Panc1 (cell line): ENCODE measurements at regions not wholly inside any gene's neighbourhood (a gene's known extent, or its start where the extent isn't known, plus 50 kb on each side); places are given as distances from the start of the nearest gene placed in this dataset.

Experiments used
- ATAC-seq: fragments of 200-7000 bp; cut with Tn5 transposase; 2 replicates; pipeline ENCODE4 v1.9.1; 2020; ENCODE audit warnings: mild to moderate bottlenecking, moderate library complexity
- BruUV-seq: library from RNA; stranded (reverse); fragments of 400-500 nt; replicated peaks from 2 replicates; lab custom pipeline; 2021; lab: Mats Ljungman, UMichigan
- CTCF ChIA-PET: fragments of 300-600 bp; sonication (Branson Sonifier 250); formaldehyde crosslinking; loops from one replicate; lab custom pipeline; 2022; ENCODE audit warnings: antibody characterized with exemption; lab: Charles Lee
- POLR2A ChIA-PET: fragments of 300-600 bp; sonication (Branson Sonifier 250); formaldehyde crosslinking; loops from one replicate; lab custom pipeline; 2022; ENCODE audit warnings: antibody characterized with exemption; lab: Charles Lee
- DNase-seq: peaks from one replicate; pipeline ENCODE4 v3.0.0-alpha.2; 2010; ENCODE audit warnings: low read depth, low spot score
- H3K27ac ChIP-seq: 2 replicates; pipeline ENCODE4 v1.5.1; 2011; ENCODE audit warnings: mild to moderate bottlenecking, low read length, inconsistent platforms
- H3K27me3 ChIP-seq: fragments of 200-500 bp; sonication (Bioruptor generic); 2 replicates; pipeline ENCODE4 v1.6.0; 2014; ENCODE audit warnings: low read length, inconsistent platforms; ENCODE audit not compliant: control insufficient read depth, insufficient read depth
- H3K36me3 ChIP-seq: fragments of 200-500 bp; sonication (Bioruptor generic); 2 replicates; pipeline ENCODE4 v1.5.1; 2014; ENCODE audit warnings: inconsistent platforms, mild to moderate bottlenecking, low read length, moderate library complexity; ENCODE audit not compliant: control insufficient read depth, insufficient read depth
- H3K4me1 ChIP-seq: 2 replicates; pipeline ENCODE4 v1.5.1; 2011; ENCODE audit warnings: inconsistent platforms, mild to moderate bottlenecking, low read length, moderate library complexity; ENCODE audit not compliant: control insufficient read depth, insufficient read depth
- H3K4me3 ChIP-seq, 2 experiments: 2 replicates each; pipeline ENCODE4 v1.5.1; 2011 to 2012; ENCODE audit warnings: low read depth in 2 of 2, low read length in 2 of 2, mild to moderate bottlenecking in 2 of 2, inconsistent platforms in 1 of 2, moderate library complexity in 1 of 2
- H3K9me3 ChIP-seq: fragments of 200-500 bp; sonication (Bioruptor generic); 2 replicates; pipeline ENCODE4 v1.5.1; 2014; ENCODE audit warnings: low read depth, mild to moderate bottlenecking, inconsistent platforms, low read length, moderate library complexity; ENCODE audit not compliant: control insufficient read depth, insufficient read depth
- CTCF ChIP-seq: fragments of 450-650 bp; IDR thresholded peaks from 2 replicates; pipeline ENCODE4 v1.5.1; 2017; ENCODE audit warnings: mild to moderate bottlenecking
- POLR2AphosphoS5 ChIP-seq: IDR thresholded peaks from 2 replicates; pipeline ENCODE4 v1.6.1; 2012; ENCODE audit warnings: mild to moderate bottlenecking, low read depth, low read length, moderate library complexity
- REST ChIP-seq, 2 experiments: IDR thresholded peaks; 2 replicates each; pipeline ENCODE4 v1.6.1; 2011 to 2012; ENCODE audit warnings: low read depth in 2 of 2, control low read depth in 1 of 2, low read length in 1 of 2, mild to moderate bottlenecking in 1 of 2, moderate library complexity in 1 of 2; ENCODE audit not compliant: insufficient read depth in 1 of 2
- SIN3A ChIP-seq: IDR thresholded peaks from 2 replicates; pipeline ENCODE4 v1.6.1; 2012; ENCODE audit warnings: low read depth, mild to moderate bottlenecking, low read length, moderate library complexity, borderline replicate concordance; ENCODE audit not compliant: insufficient read depth
- TCF7L2 ChIP-seq: IDR thresholded peaks from 2 replicates; pipeline ENCODE4 v1.6.1; 2011; ENCODE audit warnings: mild to moderate bottlenecking, low read depth, low read length, inconsistent platforms
- in situ Hi-C: cut with HindIII; loops from 2 replicates; pipeline ENCODE4 v1.10.0; 2016; ENCODE audit warnings: low sequenced_read_pairs, low pct_unique_long_range_greater_than_20kb
- intact Hi-C: fragments of 100-400 bp; cut with micrococcal nuclease; formaldehyde crosslinking; loops from one replicate; pipeline ENCODE4 v1.10.0; 2022; ENCODE audit not compliant: unreplicated experiment

GRCh38 chr10:129244298-129244697, 222.7 kb upstream of the MGMT start:
- TF ChIP-seq SIN3A (no peak), CTCF (no peak), REST (IDR thresholded peaks at IDR 0.05; ENCODE audit: insufficient read depth in 1 of 2, low read depth in 2 of 2, low read length in 1 of 2) (no peak), POLR2AphosphoS5 (no peak), TCF7L2 (no peak)
- CTCF ChIA-PET = no interaction called here
- in situ Hi-C loops (no loop called here), intact Hi-C loops (no loop called here)
- no peaks in the 10 kb centered on the region for H3K4me1 ChIP-seq
- ATAC-seq = no peak
- no peak overlapping the region for H3K4me3 ChIP-seq
- H3K9me3 ChIP-seq = no peaks in the 10 kb centered on the region
- no peaks in the 10 kb centered on the region; the same call in 1 of the 2 replicates for H3K27me3 ChIP-seq
- BruUV-seq = no TSS peak
- H3K36me3 ChIP-seq = no peaks in the 10 kb centered on the region
- H3K27ac ChIP-seq = no peak overlapping the region
- POLR2A ChIA-PET = no interaction called here
- no peak for DNase-seq

- no peaks in the 10 kb centered on the region for H3K4me1 ChIP-seq
- DNase-seq = no peak
- ChIA-PET POLR2A (no interaction called here), CTCF (no interaction called here)
- H3K27me3 ChIP-seq = no peaks in the 10 kb centered on the region; the same call in 1 of the 2 replicates
- H3K36me3 ChIP-seq = no peaks in the 10 kb centered on the region
- intact Hi-C loops (no loop called here), in situ Hi-C loops (no loop called here)
- BruUV-seq = no TSS peak
- no peak overlapping the region for H3K27ac ChIP-seq
- H3K4me3 ChIP-seq = no peak overlapping the region
- TF ChIP-seq POLR2AphosphoS5 = no peak
- no peak for TF ChIP-seq TCF7L2
- no peak for TF ChIP-seq REST (IDR thresholded peaks at IDR 0.05; ENCODE audit: insufficient read depth in 1 of 2, low read depth in 2 of 2, low read length in 1 of 2)
- TF ChIP-seq SIN3A = no peak
- TF ChIP-seq CTCF = no peak
- ATAC-seq = no peak
- no peaks in the 10 kb centered on the region for H3K9me3 ChIP-seq
These were observed 222.3 kb upstream of the MGMT start for GRCh38 chr10:129244757-129245156.
